HUES64 (cell line): ENCODE measurements at regions not wholly inside any gene's neighbourhood (a gene's known extent, or its start where the extent isn't known, plus 50 kb on each side); places are given as distances from the start of the nearest gene placed in this dataset.

Source experiments
- H3K27ac ChIP-seq: 2 replicates; pipeline ENCODE4 v1.7.0; 2013; ENCODE audit warnings: low read depth, low read length, inconsistent platforms
- H3K27me3 ChIP-seq: 2 replicates; pipeline ENCODE4 v1.6.1; 2013; ENCODE audit warnings: mild to moderate bottlenecking, low read length; ENCODE audit not compliant: insufficient read depth
- H3K36me3 ChIP-seq: 2 replicates; pipeline ENCODE4 v1.6.1; 2013; ENCODE audit warnings: mild to moderate bottlenecking, low read length; ENCODE audit not compliant: insufficient read depth
- H3K4me1 ChIP-seq: 2 replicates; pipeline ENCODE4 v1.6.1; 2013; ENCODE audit warnings: mild to moderate bottlenecking, low read length, moderate library complexity; ENCODE audit not compliant: insufficient read depth
- H3K4me3 ChIP-seq: 2 replicates; pipeline ENCODE4 v1.5.1; 2013; ENCODE audit warnings: mild to moderate bottlenecking, low read length, moderate library complexity
- H3K9ac ChIP-seq: 2 replicates; pipeline ENCODE4 v1.6.1; 2013; ENCODE audit warnings: mild to moderate bottlenecking, low read depth, low read length
- H3K9me3 ChIP-seq: 2 replicates; pipeline ENCODE4 v1.6.1; 2013; ENCODE audit warnings: low read depth, low read length; ENCODE audit not compliant: insufficient read depth
- WGBS: fragments of 150-250, 120-280 bp; methylation state at CpG from one replicate; pipeline ENCODE4 v1.1.7; 2013; ENCODE audit warnings: missing lambda C conversion rate; 5-methylcytosine and 5-hydroxymethylcytosine counted together

GRCh38 chr9:108674766-108675530, 180.8 kb downstream of the ACTL7B start:
- H3K36me3 ChIP-seq: no peaks in the 10 kb centered on the region
- no peak overlapping the region for H3K4me3 ChIP-seq
- 92% methylated on average over 6 of the region's 6 CpGs for WGBS
- no peak overlapping the region for H3K9ac ChIP-seq
- no peaks in the 10 kb centered on the region for H3K9me3 ChIP-seq
- H3K27me3 ChIP-seq: no peaks in the 10 kb centered on the region
- no peak overlapping the region for H3K27ac ChIP-seq
- peaks cover 8% of the 10 kb centered on the region for H3K4me1 ChIP-seq

DNA sequence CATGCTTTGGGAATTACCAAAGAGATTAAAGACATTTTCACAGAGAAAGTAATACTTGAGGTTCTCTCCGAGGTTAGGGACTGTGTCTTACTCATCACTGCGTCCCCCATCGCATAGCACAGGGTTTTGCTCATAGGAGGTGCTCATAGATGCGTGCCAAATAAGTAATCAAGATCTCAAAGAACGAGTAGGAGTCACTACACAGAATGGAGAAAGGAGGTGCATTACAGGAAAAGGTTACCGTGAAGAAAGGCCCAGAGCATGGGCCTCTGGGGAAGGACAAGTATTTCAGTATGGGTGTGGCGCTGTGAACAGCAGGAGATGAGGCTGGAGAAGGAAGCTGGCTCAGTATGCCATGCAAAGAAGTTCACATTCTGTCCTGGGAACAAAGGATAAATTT, 182.4 kb downstream of the ACTL7B start:
- peaks cover 8% of the 10 kb centered on the region for H3K4me1 ChIP-seq
- WGBS: 94% methylated on average over 7 of the region's 7 CpGs
- no peaks in the 10 kb centered on the region for H3K9me3 ChIP-seq

DNA sequence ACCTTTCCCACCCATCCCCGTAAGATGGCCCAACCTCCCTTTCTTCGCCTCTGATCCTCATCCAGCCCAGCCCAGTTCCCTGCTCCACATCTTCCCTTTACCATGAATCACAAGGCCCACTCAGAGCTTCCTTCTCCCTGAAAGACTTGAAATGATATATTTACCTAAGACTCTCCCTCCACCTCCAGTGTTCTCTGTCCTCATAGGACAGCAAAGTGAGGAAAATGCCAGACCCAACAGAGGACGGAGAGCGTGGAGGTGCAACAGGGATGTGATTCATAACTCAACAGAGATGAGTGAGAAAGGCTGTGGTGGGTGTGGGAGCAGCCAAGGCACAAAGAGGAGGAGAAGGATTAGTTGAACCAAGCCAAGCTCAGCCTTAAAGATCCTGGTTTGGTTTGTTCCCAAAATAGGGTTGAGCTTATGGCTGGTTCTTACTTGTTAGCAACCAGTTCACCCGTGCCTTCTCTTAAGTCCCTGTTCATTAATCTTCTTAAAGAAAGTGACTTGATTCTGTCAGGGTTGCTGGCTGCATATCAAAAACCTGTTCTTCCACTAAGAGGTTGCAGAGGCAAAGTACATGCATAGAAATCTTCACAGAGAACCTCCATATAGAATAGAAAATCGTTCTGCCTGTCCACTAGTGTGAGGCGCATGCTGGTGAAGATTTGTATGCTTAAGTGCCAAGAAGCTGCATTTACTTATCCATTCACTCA, 183.2 kb downstream of the ACTL7B start:
- Histone ChIP-seq H3K9ac (no peak overlapping the region), H3K27ac (no peak overlapping the region), H3K9me3 (no peaks in the 10 kb centered on the region), H3K4me3 (no peak overlapping the region), H3K36me3 (no peaks in the 10 kb centered on the region), H3K4me1 (peaks cover 8% of the 10 kb centered on the region), H3K27me3 (no peaks in the 10 kb centered on the region)
- WGBS: 94% methylated on average over 5 of the region's 7 CpGs

More for the DNA sequence above, 182.4 kb downstream of the ACTL7B start:
- no peaks in the 10 kb centered on the region for H3K27me3 ChIP-seq
- no peak overlapping the region for H3K27ac ChIP-seq
- no peaks in the 10 kb centered on the region for H3K36me3 ChIP-seq
- H3K4me3 ChIP-seq: no peak overlapping the region
- no peak overlapping the region for H3K9ac ChIP-seq

DNA sequence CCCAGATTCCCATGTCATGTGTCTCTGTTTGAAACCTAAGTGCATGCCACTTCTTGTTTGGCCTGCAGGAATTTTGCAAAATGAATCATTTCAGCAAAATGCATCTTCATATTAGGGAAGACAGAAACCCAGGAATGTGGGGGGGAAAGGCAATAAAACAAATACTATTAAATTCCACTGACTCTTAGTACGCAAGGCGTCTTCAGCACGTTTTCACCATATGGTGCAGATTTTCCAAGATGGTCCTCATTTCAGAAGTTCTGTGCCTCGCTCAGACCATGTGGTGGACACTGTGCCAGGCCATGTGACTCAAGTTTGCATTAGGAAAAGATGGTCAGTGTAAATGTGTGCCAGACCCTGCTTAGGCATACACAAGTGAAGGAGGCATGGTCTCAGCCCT, 184.0 kb downstream of the ACTL7B start:
- no peaks in the 10 kb centered on the region for H3K27me3 ChIP-seq
- H3K27ac ChIP-seq: no peak overlapping the region
- WGBS: 95% methylated on average over 4 of the region's 4 CpGs
- peaks cover 5% of the 10 kb centered on the region for H3K4me1 ChIP-seq
- no peak overlapping the region for H3K9ac ChIP-seq
- H3K9me3 ChIP-seq: no peaks in the 10 kb centered on the region
- no peak overlapping the region for H3K4me3 ChIP-seq
- no peaks in the 10 kb centered on the region for H3K36me3 ChIP-seq

- Histone ChIP-seq H3K9ac (no peak overlapping the region), H3K27ac (no peak overlapping the region), H3K4me1 (no peaks in the 10 kb centered on the region; the same call in 1 of the 2 replicates), H3K27me3 (no peaks in the 10 kb centered on the region), H3K9me3 (no peaks in the 10 kb centered on the region), H3K4me3 (no peak overlapping the region), H3K36me3 (no peaks in the 10 kb centered on the region)
- 89% methylated on average over 5 of the region's 5 CpGs for WGBS
Observed at GRCh38 chr9:108671176-108671575, 184.6 kb downstream of the ACTL7B start.

DNA sequence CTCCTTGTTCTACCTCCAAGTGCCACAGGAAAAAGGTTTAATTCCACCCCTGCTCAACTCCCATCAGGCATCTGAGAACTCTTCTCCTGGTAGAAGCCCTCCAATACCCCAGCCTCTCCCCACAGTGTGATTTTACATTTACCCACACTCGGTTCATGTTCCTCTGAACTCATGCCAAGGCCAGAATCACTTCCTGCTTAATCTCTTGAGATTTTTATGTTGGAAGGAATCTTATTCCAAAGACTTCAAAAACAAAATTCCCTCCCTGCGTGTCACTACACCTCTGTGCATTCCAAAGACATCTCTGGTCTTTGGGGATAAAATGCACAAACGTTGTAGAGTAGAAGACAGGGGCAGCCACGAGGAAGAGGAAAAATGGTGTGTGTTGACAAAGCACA, 186.8 kb downstream of the ACTL7B start:
- WGBS: 88% methylated on average over 4 of the region's 4 CpGs
- Histone ChIP-seq H3K36me3 (no peaks in the 10 kb centered on the region), H3K27me3 (no peaks in the 10 kb centered on the region), H3K9me3 (no peaks in the 10 kb centered on the region), H3K27ac (no peak overlapping the region), H3K4me3 (no peak overlapping the region), H3K4me1 (peaks cover 7% of the 10 kb centered on the region), H3K9ac (no peak overlapping the region)

DNA sequence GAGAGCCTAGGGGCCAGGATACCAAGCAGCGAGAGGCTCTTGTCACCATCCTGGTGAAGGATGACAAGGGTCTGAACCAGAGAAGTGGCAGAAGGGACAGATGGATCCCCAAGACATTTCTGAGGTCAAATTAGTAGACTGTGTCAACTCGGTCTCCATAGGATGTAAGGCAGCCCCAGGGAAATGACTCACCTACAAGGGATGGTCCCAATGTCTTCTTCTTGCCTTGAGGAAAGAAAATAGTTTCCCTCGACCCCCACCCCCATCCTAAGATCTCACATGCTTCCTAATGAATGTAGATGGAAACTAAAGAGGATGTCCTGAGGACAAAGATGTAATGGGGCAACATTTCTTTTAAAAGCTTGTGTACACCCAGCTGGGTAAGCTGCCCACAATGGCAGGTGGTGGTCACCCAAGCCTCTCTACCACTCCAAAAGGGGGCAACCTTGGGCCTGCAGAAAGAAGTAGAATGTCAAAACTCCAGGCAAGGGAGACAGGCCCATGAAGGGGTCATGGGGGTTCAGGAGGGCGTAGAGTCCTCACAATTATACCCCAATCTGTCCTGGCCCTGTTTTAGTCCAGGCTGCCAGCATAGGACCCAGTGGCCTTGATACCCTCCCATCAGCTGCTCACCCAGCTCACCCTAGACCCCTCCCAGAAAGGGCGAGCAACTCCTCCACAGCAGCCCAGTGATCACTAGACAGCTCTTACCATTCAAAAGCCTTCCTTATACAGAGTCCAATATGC, 187.4 kb downstream of the ACTL7B start:
- H3K36me3 ChIP-seq: no peaks in the 10 kb centered on the region
- 91% methylated on average over 4 of the region's 5 CpGs for WGBS
- peaks cover 11% of the 10 kb centered on the region for H3K4me1 ChIP-seq
- no peak overlapping the region for H3K27ac ChIP-seq
- H3K9me3 ChIP-seq: no peaks in the 10 kb centered on the region
- H3K4me3 ChIP-seq: no peak overlapping the region
- no peaks in the 10 kb centered on the region for H3K27me3 ChIP-seq
- H3K9ac ChIP-seq: no peak overlapping the region

DNA sequence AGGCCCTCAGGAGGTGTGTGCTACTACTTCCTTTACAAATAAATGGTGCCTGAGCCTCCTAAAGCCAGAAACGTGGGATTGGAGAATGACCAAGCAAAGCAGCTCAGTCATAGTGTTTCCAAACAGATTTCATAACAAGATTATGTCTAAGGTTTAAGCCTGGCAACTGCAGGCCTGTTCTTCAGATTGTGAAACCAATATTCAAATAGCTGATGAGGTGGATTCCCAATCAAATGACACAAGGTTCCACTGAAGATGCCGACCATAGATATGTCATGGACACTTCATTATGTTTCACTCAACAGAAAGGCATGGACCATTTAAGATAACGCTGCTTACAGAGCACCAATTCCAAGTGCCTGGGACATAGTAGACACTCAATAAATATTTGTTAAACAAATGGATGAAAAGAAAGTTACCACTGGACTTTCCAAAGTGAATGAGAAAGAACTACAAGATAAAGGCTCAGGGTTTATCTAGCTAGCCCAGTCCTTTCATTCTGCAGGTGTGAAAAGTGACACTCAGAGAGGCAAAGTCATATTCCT, 189.5 kb downstream of the ACTL7B start:
- H3K4me3 ChIP-seq: no peak overlapping the region
- peaks cover 5% of the 10 kb centered on the region; the same call in 1 of the 2 replicates for H3K9me3 ChIP-seq
- no peak overlapping the region for H3K9ac ChIP-seq
- no peak overlapping the region for H3K27ac ChIP-seq
- H3K27me3 ChIP-seq: no peaks in the 10 kb centered on the region
- 87% methylated on average over 3 of the region's 3 CpGs for WGBS
- H3K4me1 ChIP-seq: peaks cover 14% of the 10 kb centered on the region
- no peaks in the 10 kb centered on the region for H3K36me3 ChIP-seq

DNA sequence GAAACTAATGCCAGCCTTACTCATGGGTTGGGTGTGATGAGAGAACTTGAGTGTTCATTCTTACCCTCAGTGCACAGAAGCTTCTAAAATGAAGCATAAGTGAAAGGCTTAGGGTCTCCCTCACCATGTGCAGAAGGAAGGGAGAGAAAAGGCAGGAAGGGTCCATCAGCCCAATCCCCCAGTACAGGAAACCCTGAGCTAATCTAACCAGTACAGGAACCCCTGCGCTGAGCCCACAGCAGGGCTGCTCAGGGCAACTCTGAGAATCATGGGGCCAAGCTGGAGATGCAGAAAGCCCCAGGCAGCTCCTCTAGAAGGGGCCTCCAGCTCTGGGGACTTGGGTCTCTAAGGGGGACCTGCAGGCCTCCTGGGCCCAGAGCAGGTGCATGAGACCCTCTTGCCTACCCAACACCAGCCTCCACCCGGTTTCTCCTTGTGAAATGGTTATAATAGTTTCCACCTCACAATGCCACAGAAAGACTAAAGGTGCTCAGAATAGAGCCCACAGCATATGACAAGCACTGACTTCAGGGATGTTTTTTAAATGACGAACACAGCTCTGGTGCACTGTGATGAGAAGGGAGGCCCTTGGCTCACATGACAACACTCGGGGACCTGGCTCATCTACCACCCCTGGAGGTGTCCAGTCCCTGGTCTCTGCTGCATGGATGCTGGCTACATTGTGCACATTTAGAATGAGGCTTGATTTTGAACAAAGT, 190.1 kb downstream of the ACTL7B start:
- H3K27ac ChIP-seq: no peak overlapping the region
- WGBS: 94% methylated on average over 3 of the region's 4 CpGs
- H3K9me3 ChIP-seq: peaks cover 10% of the 10 kb centered on the region
- H3K4me1 ChIP-seq: peaks cover 14% of the 10 kb centered on the region
- no peaks in the 10 kb centered on the region for H3K36me3 ChIP-seq
- no peaks in the 10 kb centered on the region for H3K27me3 ChIP-seq
- H3K9ac ChIP-seq: no peak overlapping the region
- no peak overlapping the region for H3K4me3 ChIP-seq

- H3K27me3 ChIP-seq: no peaks in the 10 kb centered on the region
- WGBS: 93% methylated on average over 5 of the region's 5 CpGs
- H3K9ac ChIP-seq: no peak overlapping the region
- no peaks in the 10 kb centered on the region for H3K36me3 ChIP-seq
- H3K27ac ChIP-seq: no peak overlapping the region
- H3K9me3 ChIP-seq: peaks cover 21% of the 10 kb centered on the region
- H3K4me1 ChIP-seq: peaks cover 14% of the 10 kb centered on the region
- H3K4me3 ChIP-seq: no peak overlapping the region
Observed at GRCh38 chr9:108664309-108665255, 191.2 kb downstream of the ACTL7B start.
